Ovary (tissue), 3 donors: ENCODE measurements at regions not wholly inside any gene's neighbourhood (a gene's known extent, or its start where the extent isn't known, plus 50 kb on each side); places are given as distances from the start of the nearest gene placed in this dataset.

ENCODE experiments used
- POLR2A ChIP-seq: fragments of 450-650 bp; IDR thresholded peaks from one replicate; pipeline ENCODE4 v1.6.1; 2017; ENCODE audit warnings: antibody characterized with exemption, mild to moderate bottlenecking, moderate library complexity
- TF ChIP-seq, protein P1 (sequence below), 3 donors: fragments of 450-650 bp in 2 of 3; fragments of 200-600 bp in 1 of 3; IDR thresholded peaks; one replicate each; pipeline versions ENCODE4 v1.5.1 to v1.8.0; 2016 to 2022; ENCODE audit warnings: antibody characterized with exemption in 3 of 3, mild to moderate bottlenecking in 1 of 3
- donor health status: DM: no; HTN: no; CAD: no.

DNA sequence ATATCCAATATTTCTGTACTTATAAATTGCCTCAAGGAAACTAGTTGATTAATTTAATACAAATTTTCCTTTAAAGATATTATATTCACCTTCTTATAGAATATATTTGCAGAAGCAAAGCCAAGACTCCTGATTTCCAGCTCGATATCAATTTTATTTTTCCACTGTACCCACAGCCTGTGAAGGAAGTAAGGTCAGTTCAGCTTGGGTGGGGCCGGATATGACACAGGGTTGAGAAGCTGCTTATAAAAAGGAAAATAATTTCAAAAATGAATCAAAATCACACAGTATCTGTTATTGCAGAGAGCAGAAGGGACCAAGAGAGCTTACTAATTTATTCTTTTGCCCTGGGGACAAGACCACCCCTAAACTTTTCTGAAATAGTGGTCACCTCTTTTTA is 491.4 kb downstream of the TUSC7 start:
- no peak for TF ChIP-seq POLR2A
- TF ChIP-seq, protein P1, sequence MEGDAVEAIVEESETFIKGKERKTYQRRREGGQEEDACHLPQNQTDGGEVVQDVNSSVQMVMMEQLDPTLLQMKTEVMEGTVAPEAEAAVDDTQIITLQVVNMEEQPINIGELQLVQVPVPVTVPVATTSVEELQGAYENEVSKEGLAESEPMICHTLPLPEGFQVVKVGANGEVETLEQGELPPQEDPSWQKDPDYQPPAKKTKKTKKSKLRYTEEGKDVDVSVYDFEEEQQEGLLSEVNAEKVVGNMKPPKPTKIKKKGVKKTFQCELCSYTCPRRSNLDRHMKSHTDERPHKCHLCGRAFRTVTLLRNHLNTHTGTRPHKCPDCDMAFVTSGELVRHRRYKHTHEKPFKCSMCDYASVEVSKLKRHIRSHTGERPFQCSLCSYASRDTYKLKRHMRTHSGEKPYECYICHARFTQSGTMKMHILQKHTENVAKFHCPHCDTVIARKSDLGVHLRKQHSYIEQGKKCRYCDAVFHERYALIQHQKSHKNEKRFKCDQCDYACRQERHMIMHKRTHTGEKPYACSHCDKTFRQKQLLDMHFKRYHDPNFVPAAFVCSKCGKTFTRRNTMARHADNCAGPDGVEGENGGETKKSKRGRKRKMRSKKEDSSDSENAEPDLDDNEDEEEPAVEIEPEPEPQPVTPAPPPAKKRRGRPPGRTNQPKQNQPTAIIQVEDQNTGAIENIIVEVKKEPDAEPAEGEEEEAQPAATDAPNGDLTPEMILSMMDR (IDR thresholded peaks at IDR 0.05) = no peak
